ENCODE measurements at regions not wholly inside any gene's neighbourhood (a gene's known extent, or its start where the extent isn't known, plus 50 kb on each side); places are given as distances from the start of the nearest gene placed in this dataset.

DNA sequence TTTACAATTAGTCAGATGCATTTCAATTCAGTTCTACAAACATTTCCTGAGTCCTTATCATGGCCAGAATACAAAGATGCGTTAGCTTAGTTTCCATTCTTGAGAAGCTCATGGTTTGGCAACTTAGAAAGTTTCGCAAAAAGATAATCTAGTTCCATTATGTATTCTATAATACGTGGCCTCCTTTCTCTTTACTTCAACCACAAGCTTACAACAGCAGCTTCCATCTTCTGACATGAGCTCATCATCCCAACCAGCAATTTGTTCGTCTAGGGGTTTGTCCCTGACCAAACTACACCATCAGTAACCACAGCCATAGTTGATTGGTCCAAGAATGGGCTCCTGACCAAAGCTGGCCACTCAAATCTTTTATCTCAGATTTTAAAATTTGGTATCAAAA, 267.6 kb upstream of the TBC1D5 start:
- peaks cover 0 to 6% (median 0%) of the 10 kb centered on the region in 7 donors for H3K27me3 ChIP-seq (replicated peaks in 1 of 7)
- H3K27ac ChIP-seq, result no peak overlapping the region
- no peaks in the 10 kb centered on the region for H3K9me3 ChIP-seq
- no peaks in the 10 kb centered on the region for H3K4me1 ChIP-seq
- no peak overlapping the region for H3K4me3 ChIP-seq
- intact Hi-C loops (cut with DNase I; ENCODE audit: low total_unique reads), result no loop called here
- H3K36me3 ChIP-seq, result no peaks in the 10 kb centered on the region
- TF ChIP-seq POLR2A (IDR thresholded peaks at IDR 0.05) (no peak), POLR2AphosphoS5 (IDR thresholded peaks at IDR 0.05) (no peak)
- TF ChIP-seq, protein P1, sequence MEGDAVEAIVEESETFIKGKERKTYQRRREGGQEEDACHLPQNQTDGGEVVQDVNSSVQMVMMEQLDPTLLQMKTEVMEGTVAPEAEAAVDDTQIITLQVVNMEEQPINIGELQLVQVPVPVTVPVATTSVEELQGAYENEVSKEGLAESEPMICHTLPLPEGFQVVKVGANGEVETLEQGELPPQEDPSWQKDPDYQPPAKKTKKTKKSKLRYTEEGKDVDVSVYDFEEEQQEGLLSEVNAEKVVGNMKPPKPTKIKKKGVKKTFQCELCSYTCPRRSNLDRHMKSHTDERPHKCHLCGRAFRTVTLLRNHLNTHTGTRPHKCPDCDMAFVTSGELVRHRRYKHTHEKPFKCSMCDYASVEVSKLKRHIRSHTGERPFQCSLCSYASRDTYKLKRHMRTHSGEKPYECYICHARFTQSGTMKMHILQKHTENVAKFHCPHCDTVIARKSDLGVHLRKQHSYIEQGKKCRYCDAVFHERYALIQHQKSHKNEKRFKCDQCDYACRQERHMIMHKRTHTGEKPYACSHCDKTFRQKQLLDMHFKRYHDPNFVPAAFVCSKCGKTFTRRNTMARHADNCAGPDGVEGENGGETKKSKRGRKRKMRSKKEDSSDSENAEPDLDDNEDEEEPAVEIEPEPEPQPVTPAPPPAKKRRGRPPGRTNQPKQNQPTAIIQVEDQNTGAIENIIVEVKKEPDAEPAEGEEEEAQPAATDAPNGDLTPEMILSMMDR (IDR thresholded peaks at IDR 0.05 in 8 of 11, conservative IDR thresholded peaks at IDR 0.05 in 3 of 11), result no peak
- no peak for DNase-seq
- WGBS, 5 donors, result 57 to 82% (median 75%) methylated on average over 4 of the region's 4 CpGs

DNA sequence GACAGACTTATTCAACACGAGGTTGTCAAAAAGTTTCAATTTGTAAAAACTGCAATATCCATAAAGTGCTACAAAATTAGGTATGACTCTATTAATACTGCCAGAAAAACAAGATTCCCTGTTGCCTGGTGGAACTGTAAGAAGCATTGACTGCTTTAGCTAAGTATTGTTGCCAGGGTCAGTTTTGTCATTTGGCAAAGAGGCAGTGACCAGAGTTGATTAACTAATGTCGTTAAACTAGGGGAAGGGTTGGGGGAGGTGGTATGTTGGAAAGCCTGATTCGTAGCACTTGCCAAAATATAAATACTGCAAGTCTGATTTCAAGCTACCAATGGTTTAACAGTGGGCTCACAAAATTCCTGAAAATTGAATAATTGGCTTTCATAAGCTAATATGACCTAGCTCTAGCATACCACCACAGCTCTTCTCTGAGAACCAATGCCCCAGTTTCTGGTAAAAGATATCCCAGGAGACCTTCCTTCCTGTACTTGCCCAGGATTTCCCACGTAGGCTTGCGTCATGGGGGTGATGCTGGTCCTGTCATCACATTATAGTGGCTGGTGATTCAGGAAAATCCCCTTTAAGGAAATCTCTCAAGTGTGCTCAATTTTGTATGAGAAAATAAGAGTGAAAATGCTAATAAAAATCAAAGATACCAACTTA, 266.4 kb upstream of the TBC1D5 start:
- Histone ChIP-seq H3K4me1 (no peaks in the 10 kb centered on the region), H3K9me3 (no peaks in the 10 kb centered on the region), H3K27me3 (replicated peaks in 1 of 7) (peaks cover 0 to 6% (median 0%) of the 10 kb centered on the region in 7 donors), H3K4me3 (no peak overlapping the region), H3K36me3 (no peaks in the 10 kb centered on the region), H3K27ac (no peak overlapping the region)
- WGBS, 5 donors, result 57 to 74% (median 64%) methylated on average over 4 to 5 of the region's 5 CpGs
- TF ChIP-seq POLR2AphosphoS5 (IDR thresholded peaks at IDR 0.05) (no peak), POLR2A (IDR thresholded peaks at IDR 0.05) (no peak)
- TF ChIP-seq, protein P1 (IDR thresholded peaks at IDR 0.05 in 8 of 11, conservative IDR thresholded peaks at IDR 0.05 in 3 of 11), result no peak
- intact Hi-C loops (cut with DNase I; ENCODE audit: low total_unique reads), result no loop called here
- no peak for DNase-seq

DNA sequence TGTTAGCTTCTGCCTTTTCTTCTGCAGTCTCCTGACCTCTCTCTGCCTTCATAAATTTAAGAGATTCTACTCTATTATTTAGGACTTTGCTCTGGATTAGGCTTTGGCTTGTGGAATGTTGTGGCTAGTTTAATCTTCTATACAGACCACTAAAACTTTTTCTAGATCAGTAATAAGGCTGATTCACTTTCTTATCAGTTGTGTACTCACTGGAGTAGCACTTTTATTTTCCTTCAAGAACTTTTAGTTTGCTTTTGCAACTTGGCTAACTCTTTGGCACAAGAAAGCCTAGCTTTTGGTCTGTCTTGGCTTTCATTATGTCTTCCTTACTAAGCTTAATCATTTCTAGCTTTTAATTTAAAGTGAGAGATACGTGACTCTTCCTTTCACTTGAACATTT, 265.5 kb upstream of the TBC1D5 start:
- no peak overlapping the region for H3K27ac ChIP-seq
- DNase-seq, result no peak
- peaks cover 0 to 6% (median 0%) of the 10 kb centered on the region in 7 donors for H3K27me3 ChIP-seq (replicated peaks in 1 of 7)
- WGBS, 5 donors, result 81 to 87% (median 85%) methylated on average over 1 of the region's 1 CpG
- no peaks in the 10 kb centered on the region for H3K36me3 ChIP-seq
- no peaks in the 10 kb centered on the region for H3K4me1 ChIP-seq
- intact Hi-C loops (cut with DNase I; ENCODE audit: low total_unique reads), result no loop called here
- TF ChIP-seq POLR2A (IDR thresholded peaks at IDR 0.05) (no peak), POLR2AphosphoS5 (IDR thresholded peaks at IDR 0.05) (no peak)
- TF ChIP-seq, protein P1 (IDR thresholded peaks at IDR 0.05 in 8 of 11, conservative IDR thresholded peaks at IDR 0.05 in 3 of 11), result no peak
- no peaks in the 10 kb centered on the region for H3K9me3 ChIP-seq
- no peak overlapping the region for H3K4me3 ChIP-seq

DNA sequence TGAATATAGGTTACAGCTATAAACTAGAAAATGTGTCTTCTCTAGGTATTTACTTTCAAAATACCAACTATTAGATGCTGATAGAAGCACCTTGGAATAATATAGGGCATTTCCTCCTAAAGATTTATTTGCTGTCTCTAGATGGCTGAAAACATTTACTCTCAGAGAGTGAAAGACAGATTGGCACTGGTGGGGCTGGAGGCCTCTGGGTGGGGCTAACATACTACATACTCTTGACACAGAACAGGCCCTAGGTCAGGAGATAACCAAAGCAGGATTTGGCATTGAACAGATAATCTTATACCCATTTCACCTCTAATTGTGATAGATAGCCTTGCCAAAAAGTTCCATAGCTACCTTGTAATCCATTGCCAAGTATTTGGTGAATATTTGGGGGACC, 253.3 kb upstream of the TBC1D5 start:
- DNase-seq, result no peak
- intact Hi-C loops (cut with DNase I; ENCODE audit: low total_unique reads), result no loop called here
- H3K9me3 ChIP-seq, result no peaks in the 10 kb centered on the region
- H3K4me1 ChIP-seq, result no peaks in the 10 kb centered on the region
- H3K4me3 ChIP-seq, result no peak overlapping the region
- no peaks in the 10 kb centered on the region for H3K36me3 ChIP-seq
- no peaks in the 10 kb centered on the region for H3K27me3 ChIP-seq (replicated peaks in 1 of 7)
- TF ChIP-seq, protein P1 (IDR thresholded peaks at IDR 0.05 in 8 of 11, conservative IDR thresholded peaks at IDR 0.05 in 3 of 11), result no peak
- no peak for TF ChIP-seq POLR2AphosphoS5 (IDR thresholded peaks at IDR 0.05)
- no peak for TF ChIP-seq POLR2A (IDR thresholded peaks at IDR 0.05)
- H3K27ac ChIP-seq, result no peak overlapping the region
